GM12878 (cell line): ENCODE measurements at regions not wholly inside any gene's neighbourhood (a gene's known extent, or its start where the extent isn't known, plus 50 kb on each side); places are given as distances from the start of the nearest gene placed in this dataset.

Experiments used
- ATAC-seq: fragments of 200-7000 bp; cut with Tn5 transposase; 3 replicates; pipeline ENCODE4 v1.9.1; 2020; ENCODE audit warnings: mild to moderate bottlenecking, moderate library complexity
- BruUV-seq: library from RNA; stranded (reverse); fragments of 400-500 nt; replicated peaks from 2 replicates; lab custom pipeline; 2021; lab: Mats Ljungman, UMichigan
- CTCF ChIA-PET: fragments of 300-600 bp; sonication (Branson Sonifier 250); formaldehyde crosslinking; extraction: SDS; loops from one replicate; lab custom pipeline; 2021; ENCODE audit warnings: inconsistent platforms; lab: Yijun Ruan, JAX
- POLR2A ChIA-PET: fragments of 350-600 bp; formaldehyde crosslinking; extraction: SDS; loops from one replicate; lab custom pipeline; 2021; ENCODE audit warnings: inconsistent platforms; lab: Charles Lee
- RAD21 ChIA-PET: fragments of 300-600 bp; sonication (Branson Sonifier 250); formaldehyde crosslinking; loops from one replicate; lab custom pipeline; 2023; ENCODE audit warnings: antibody characterized with exemption; ENCODE audit not compliant: unreplicated experiment; lab: Charles Lee
- SMC1A ChIA-PET: fragments of 300-600 bp; sonication (Branson Sonifier 250); formaldehyde crosslinking; loops from one replicate; lab custom pipeline; 2023; ENCODE audit not compliant: unreplicated experiment, uncharacterized antibody; lab: Charles Lee
- DNase-seq: peaks from one replicate; pipeline ENCODE4 v3.0.0-alpha.2; 2011; ENCODE audit warnings: low read depth, low spot score
- FAIRE-seq: peaks from 3 replicates; lab custom pipeline; 2011; peaks lifted over from hg19 to GRCh38; lab: Jason Lieb, UNC
- H2AFZ ChIP-seq: 2 replicates; pipeline ENCODE4 v1.6.0; 2011; ENCODE audit warnings: low read depth, low read length, control low read depth; ENCODE audit not compliant: control insufficient read depth
- H3K27ac ChIP-seq: 2 replicates; pipeline ENCODE4 v1.5.1; 2011; ENCODE audit warnings: control low read depth; ENCODE audit not compliant: control insufficient read depth, insufficient read depth
- H3K27me3 ChIP-seq, 2 experiments: replicated peaks in 1 of 2; 2 replicates each; pipeline versions ENCODE4 v1.6.0 to v1.6.1; 2011; ENCODE audit warnings: low read length in 1 of 2; ENCODE audit not compliant: control insufficient read depth in 2 of 2, insufficient read depth in 2 of 2
- H3K36me3 ChIP-seq, 2 experiments: 2 replicates each; pipeline ENCODE4 v1.5.1; 2011; ENCODE audit warnings: low read length in 1 of 2; ENCODE audit not compliant: control insufficient read depth in 2 of 2, insufficient read depth in 2 of 2
- H3K4me1 ChIP-seq: 2 replicates; pipeline ENCODE4 v1.6.1; 2011; ENCODE audit warnings: mild to moderate bottlenecking, low read length, moderate library complexity, mixed read lengths; ENCODE audit not compliant: control insufficient read depth, insufficient read depth
- H3K4me2 ChIP-seq: 2 replicates; pipeline ENCODE4 v1.6.0; 2011; ENCODE audit warnings: control low read depth; ENCODE audit not compliant: control insufficient read depth, insufficient read depth
- H3K4me3 ChIP-seq: fragments of 200-600 bp; sonication (generic); 2 replicates; pipeline ENCODE4 v1.5.1; 2016
- H3K79me2 ChIP-seq: 2 replicates; pipeline ENCODE4 v1.6.0; 2011; ENCODE audit warnings: low read length; ENCODE audit not compliant: control insufficient read depth, insufficient read depth
- H3K9ac ChIP-seq: 2 replicates; pipeline ENCODE4 v1.8.0; 2011; ENCODE audit warnings: low read length, control low read depth, mixed read lengths; ENCODE audit not compliant: control insufficient read depth, insufficient read depth
- H3K9me3 ChIP-seq: replicated peaks from 3 replicates; pipeline ENCODE4 v1.5.1; 2011; ENCODE audit warnings: mild to moderate bottlenecking, low read length; ENCODE audit not compliant: control insufficient read depth, insufficient read depth
- H4K20me1 ChIP-seq: 2 replicates; pipeline ENCODE4 v1.6.0; 2011; ENCODE audit not compliant: control insufficient read depth, insufficient read depth
- PAX5 ChIP-seq: IDR thresholded peaks from 2 replicates; pipeline ENCODE4 v1.6.1; 2011; ENCODE audit warnings: low read depth, low read length, borderline replicate concordance
- RCOR1 ChIP-seq: conservative IDR thresholded peaks from 2 replicates; pipeline ENCODE4 v1.6.1; 2012; ENCODE audit warnings: low read depth, low read length, improper control_type of control experiment
- REST ChIP-seq: IDR thresholded peaks from 2 replicates; pipeline ENCODE4 v1.6.1; 2012; ENCODE audit warnings: mild to moderate bottlenecking, low read depth, low read length
- ZNF274 ChIP-seq: IDR thresholded peaks from one replicate; pipeline ENCODE4 v1.8.0; 2011; ENCODE audit not compliant: insufficient read length, insufficient read depth
- WGBS: methylation state at CpG from one replicate; pipeline ENCODE4 v1.1.6; 2016; ENCODE audit warnings: low lambda C conversion rate; ENCODE audit not compliant: insufficient replicate concordance, insufficient coverage; ENCODE audit errors: missing lambda C conversion rate; 5-methylcytosine and 5-hydroxymethylcytosine counted together
- in situ Hi-C: fragments of 300-500 bp; cut with MboI; formaldehyde crosslinking; loops from 9 replicates; pipeline ENCODE4 v1.14.3; 2018; ENCODE audit warnings: mixed read lengths
- intact Hi-C: fragments of 100-400 bp; cut with micrococcal nuclease; formaldehyde crosslinking; loops from one replicate; pipeline ENCODE4 v1.14.2; 2022; ENCODE audit not compliant: unreplicated experiment

- DNase-seq (no peak), FAIRE-seq (no peak), ATAC-seq (peak; percentile 85)
- SMC1A ChIA-PET: no interaction called here
- POLR2A ChIA-PET: no interaction called here
- intact Hi-C loops: no loop called here
- Histone ChIP-seq H3K4me1 (no peaks in the 10 kb centered on the region), H3K4me2 (no peak overlapping the region), H3K27me3 (no peaks in the 10 kb centered on the region), H3K27ac (no peak overlapping the region), H3K9me3 (no peaks in the 10 kb centered on the region), H3K36me3 (no peaks in the 10 kb centered on the region), H3K79me2 (no peaks in the 10 kb centered on the region), H2AFZ (no peak overlapping the region), H3K4me3 (no peak overlapping the region), H3K9ac (no peak overlapping the region), H4K20me1 (no peaks in the 10 kb centered on the region)
- in situ Hi-C loops: no loop called here
- RAD21 ChIA-PET: no interaction called here
- WGBS: 22% methylated on average over 12 of the region's 12 CpGs
- no TSS peak for BruUV-seq
- TF ChIP-seq RCOR1: peak; percentile 58; the same call in 1 of the 2 replicates
- peak; percentile 99 for TF ChIP-seq REST
- no peak for TF ChIP-seq ZNF274
- 0 out of 2 replicates have a peak, but pooled peaks have one; percentile 10 for TF ChIP-seq PAX5
- CTCF ChIA-PET: no interaction called here
Observed at GRCh38 chr19:5403968-5404640, 51.1 kb upstream of the ZNRF4 start.
